ENCODE measurements at regions not wholly inside any gene's neighbourhood (a gene's known extent, or its start where the extent isn't known, plus 50 kb on each side); places are given as distances from the start of the nearest gene placed in this dataset.

- TF ChIP-seq ZNF121 (CRISPR knock-in tag; IDR thresholded peaks at IDR 0.05) = no peak
- TF ChIP-seq TEAD1 (CRISPR knock-in tag; IDR thresholded peaks at IDR 0.05) = no peak
- TF ChIP-seq, protein P1, sequence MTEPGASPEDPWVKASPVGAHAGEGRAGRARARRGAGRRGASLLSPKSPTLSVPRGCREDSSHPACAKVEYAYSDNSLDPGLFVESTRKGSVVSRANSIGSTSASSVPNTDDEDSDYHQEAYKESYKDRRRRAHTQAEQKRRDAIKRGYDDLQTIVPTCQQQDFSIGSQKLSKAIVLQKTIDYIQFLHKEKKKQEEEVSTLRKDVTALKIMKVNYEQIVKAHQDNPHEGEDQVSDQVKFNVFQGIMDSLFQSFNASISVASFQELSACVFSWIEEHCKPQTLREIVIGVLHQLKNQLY (CRISPR knock-in tag; IDR thresholded peaks at IDR 0.05) = no peak
- TF ChIP-seq, protein P2, sequence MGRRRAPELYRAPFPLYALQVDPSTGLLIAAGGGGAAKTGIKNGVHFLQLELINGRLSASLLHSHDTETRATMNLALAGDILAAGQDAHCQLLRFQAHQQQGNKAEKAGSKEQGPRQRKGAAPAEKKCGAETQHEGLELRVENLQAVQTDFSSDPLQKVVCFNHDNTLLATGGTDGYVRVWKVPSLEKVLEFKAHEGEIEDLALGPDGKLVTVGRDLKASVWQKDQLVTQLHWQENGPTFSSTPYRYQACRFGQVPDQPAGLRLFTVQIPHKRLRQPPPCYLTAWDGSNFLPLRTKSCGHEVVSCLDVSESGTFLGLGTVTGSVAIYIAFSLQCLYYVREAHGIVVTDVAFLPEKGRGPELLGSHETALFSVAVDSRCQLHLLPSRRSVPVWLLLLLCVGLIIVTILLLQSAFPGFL (CRISPR knock-in tag; IDR thresholded peaks at IDR 0.05; ENCODE audit: borderline replicate concordance) = no peak
- TF ChIP-seq, protein P3, sequence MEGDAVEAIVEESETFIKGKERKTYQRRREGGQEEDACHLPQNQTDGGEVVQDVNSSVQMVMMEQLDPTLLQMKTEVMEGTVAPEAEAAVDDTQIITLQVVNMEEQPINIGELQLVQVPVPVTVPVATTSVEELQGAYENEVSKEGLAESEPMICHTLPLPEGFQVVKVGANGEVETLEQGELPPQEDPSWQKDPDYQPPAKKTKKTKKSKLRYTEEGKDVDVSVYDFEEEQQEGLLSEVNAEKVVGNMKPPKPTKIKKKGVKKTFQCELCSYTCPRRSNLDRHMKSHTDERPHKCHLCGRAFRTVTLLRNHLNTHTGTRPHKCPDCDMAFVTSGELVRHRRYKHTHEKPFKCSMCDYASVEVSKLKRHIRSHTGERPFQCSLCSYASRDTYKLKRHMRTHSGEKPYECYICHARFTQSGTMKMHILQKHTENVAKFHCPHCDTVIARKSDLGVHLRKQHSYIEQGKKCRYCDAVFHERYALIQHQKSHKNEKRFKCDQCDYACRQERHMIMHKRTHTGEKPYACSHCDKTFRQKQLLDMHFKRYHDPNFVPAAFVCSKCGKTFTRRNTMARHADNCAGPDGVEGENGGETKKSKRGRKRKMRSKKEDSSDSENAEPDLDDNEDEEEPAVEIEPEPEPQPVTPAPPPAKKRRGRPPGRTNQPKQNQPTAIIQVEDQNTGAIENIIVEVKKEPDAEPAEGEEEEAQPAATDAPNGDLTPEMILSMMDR (IDR thresholded peaks at IDR 0.05) = no peak
- no peak for TF ChIP-seq ELF4 (CRISPR knock-in tag; IDR thresholded peaks at IDR 0.05; ENCODE audit: low read depth)
- no peak for TF ChIP-seq TEAD4 (CRISPR knock-in tag; IDR thresholded peaks at IDR 0.05)
- no peak for TF ChIP-seq ATF3 (CRISPR knock-in tag; conservative IDR thresholded peaks at IDR 0.05)
- no peak for TF ChIP-seq GRHL2 (CRISPR knock-in tag; IDR thresholded peaks at IDR 0.05; ENCODE audit: insufficient replicate concordance, severe bottlenecking)
- TF ChIP-seq SMAD4 (CRISPR knock-in tag; IDR thresholded peaks at IDR 0.05) = no peak
These were observed 167.9 kb downstream of the CBLN2 start for GRCh38 chr18:72376256-72376655.
